GM21390 (cell line): ENCODE measurements at regions not wholly inside any gene's neighbourhood (a gene's known extent, or its start where the extent isn't known, plus 50 kb on each side); places are given as distances from the start of the nearest gene placed in this dataset.

Source experiments
- ATAC-seq: cut with Tn5 transposase; IDR thresholded peaks from one replicate; pipeline ENCODE4 v1.9.1; 2021; ENCODE audit not compliant: unreplicated experiment

DNA sequence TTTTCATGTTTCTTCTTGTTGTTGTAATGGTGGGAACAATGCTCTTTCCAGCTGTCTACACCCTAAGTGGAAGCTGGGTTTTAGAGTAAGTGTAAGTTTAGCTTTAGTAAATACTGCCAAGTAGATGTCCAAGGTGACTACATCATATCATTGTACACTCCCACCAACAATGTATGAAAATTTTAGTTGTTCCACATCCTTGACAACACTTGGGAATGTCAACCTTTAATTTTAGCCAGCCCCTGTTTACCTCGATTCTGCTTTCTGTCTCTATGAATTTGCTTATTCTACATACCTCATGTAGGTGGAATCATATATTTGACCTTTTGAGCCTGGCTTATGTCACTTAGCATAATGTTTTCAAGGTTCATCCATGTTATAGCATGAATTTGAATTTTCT lies 93.0 kb downstream of the MTPAP start:
- no peak for ATAC-seq

DNA sequence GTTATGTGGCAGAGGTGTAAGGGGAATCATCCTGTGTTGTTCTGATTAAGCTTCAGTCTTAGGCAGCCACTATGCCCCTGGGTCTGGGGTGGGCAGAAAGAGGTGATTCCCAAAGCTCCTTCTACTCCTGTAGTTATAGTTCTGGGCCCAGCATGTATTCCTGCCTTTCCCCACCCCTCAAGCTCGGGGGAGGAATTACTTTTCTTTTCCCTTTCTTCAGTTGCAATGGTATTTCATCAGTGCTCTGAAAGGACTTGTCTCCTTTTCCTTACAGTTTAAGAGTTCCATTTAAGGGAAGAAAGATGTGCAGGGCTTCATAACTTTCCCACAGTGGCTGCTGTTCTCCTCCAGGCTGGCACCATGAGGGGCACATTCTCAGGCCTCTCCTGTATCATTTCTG lies 94.2 kb downstream of the MTPAP start:
- ATAC-seq, result no peak

DNA sequence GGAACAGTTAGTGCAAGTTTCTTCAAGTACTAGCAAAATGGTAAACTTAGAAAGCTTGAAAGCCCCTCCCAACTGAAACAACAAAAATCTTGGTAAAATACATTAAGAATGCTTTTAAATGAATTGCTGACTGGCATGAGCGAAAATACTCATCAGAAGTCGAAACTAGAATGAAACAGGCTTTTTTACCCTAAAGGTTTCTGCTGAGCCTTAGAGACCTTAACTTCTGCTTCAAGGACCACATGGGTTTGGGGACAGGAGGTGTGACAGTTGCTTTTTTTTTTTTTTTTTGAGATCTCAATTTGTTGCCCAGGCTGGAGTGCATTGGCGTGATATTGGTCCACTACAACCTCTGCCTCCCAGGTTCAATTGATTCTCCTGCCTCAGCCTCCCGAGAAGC lies 100.3 kb downstream of the MTPAP start:
- ATAC-seq, result no peak

DNA sequence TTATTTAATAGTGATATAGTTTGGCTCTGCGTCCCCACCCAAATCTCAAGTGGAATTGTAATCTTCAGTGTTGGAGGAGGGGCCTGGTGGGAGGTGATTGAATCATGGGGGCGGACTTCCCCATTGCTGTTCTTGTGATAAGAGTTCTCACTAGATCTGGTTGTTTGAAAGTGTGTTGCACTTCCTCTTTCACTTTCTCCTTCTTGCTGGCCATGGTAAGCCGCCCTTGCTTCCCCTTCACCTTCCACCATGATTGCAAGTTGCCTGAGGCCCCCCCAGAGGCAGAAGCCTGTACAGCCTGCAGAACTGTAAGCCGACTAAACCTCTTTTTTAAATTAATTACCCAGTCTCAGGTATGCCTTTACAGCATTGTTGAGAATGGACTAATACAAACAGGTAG lies 101.4 kb downstream of the MTPAP start:
- ATAC-seq, result no peak

DNA sequence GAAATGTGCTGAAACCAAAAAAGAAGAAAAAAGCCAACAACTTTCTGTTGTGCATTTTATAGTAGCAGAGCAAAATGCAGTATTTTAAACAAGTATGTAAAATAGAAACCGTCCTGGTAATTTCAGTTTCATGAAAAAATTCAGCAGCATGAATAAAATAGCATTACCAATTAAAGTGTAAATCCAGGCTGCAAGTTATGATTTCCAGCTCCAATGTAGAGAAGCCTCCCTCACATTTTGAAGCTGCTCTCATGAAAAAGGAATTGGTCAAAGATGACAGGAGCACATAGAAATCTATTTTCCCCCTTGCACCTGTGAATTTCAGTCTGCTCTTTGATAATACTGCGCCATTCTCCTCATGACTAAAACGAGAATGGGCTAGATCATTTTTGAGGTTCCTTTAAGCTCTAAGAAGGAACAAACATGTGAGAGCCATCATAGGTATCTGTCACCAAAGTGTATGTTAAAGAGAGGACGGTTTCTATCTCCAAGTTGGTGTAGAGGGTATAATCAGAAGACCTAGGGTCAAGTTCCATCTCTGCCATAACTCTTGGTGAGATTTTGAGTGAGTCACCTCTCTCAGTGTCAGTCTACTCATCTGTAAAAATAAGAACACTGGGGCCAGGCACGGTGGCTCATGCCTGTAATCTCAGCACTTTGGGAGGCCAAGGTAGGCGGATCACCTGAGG lies 107.5 kb downstream of the MTPAP start:
- ATAC-seq, result no peak

DNA sequence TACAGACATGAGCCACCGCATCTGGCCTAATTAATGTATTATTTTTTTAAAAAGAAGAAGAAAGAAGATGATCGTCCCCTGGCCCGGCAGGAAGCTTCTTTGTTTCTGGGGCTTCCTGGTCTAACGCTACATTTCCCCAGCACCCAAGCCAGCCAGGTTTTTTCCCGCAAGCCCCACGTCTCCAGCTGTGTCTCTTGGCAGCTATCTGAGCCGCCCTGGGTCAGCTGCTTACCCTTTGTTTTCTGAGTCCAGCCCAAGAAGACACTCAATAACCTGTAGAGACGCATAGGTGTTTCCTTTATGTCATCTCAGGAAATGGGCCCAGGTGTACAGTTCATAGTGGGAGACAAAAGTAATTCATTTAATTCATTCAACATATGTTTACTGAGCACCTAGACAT lies 110.2 kb downstream of the MTPAP start:
- ATAC-seq, result no peak

DNA sequence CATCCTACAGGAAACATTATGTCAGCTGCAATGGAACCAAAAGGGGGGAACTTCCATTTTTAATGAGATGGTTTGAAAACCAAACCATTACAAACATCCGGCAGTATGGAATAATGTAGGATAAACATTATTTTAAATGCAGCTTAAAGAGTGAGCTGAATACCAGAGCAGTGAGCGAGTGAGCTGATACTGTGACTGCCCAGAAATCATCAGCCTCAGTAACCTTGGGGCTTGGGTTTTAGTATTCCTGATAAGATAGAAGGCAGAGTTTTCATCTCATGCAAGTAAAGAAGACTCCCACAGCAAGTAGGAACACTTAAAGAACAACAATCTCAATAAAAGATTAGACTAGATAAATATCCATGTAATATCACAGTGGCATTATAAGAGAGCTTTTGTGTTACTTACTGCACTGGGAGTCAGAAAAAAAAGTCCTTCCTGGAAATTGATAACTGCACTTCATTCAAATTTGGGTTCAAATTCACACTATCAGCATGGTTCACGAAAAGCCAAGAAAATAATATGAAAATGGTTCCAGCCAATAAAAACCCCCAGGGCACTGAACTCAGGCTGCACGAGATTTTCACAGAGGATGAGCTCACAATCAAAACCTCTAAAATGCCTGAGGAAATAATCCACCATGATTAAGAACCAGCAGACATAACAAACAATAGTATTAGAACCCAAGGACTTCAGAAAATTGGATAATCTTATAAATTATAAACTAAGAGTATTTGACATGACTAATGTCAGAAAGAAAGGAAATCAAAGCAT lies 115.7 kb downstream of the MTPAP start:
- no peak for ATAC-seq

DNA sequence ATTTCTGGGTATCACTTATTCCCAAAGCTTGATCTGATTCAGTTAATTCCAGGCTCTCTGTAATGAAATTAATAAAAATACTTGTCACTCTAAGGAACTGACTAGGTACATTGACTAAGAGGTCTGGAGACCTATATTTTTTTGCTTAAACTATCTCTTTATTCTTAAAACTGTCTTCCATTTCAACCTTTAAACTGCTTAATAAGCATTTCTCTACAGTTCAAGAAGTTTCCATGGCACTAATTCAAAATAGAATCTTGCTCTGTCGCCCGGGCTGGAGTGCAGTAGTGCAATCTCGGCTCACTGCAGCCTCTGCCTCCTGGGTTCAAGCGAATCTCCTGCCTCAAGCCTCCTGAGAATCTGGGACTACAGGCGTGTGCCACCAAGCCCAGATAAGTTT lies 117.4 kb downstream of the MTPAP start:
- ATAC-seq, result no peak

DNA sequence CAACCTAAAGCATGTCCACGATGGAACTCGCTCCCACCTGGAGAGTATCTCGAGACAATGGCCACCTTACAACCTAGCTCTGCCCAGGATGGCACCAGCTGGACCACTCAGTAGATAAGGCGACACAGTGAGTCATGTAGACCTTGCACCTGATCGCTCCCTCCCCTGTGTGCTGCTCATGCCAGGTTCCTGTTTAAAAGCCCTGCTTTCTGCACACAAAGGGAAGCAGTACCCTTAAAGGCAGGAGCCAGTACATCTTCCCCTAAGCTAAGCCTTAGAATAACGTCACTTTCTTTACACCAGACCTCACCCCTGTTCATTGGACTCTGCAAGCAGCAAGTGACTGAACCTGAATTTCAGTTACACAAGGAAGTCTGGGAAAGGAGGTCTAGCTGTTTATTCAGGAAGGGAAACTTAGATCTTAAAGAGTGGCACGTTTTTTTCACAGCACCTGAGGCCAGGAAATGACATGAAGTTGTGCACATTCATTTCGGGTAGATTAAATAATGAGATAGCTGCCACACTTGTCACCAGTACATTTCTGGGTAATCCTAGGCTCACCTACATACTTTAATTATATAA lies 117.9 kb downstream of the MTPAP start:
- ATAC-seq, result no peak

DNA sequence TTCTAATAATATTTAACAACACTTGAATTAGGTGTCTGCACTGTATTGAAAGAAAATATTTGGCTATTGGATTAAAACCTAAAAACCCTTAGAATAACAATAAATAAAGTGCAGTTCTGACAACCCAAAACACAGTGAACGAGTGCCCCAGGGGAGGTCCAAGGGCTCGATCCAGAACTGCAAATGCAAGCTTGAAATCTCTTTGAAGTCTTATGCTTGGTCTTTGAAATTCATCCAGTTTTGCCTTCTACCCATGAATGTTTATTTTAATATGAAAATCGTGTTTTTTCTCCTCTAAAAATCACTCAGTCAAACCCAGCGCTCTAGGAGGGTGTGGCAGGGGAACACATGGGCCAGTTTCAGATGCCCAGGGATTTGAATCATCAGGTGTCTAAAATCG lies 119.5 kb downstream of the MTPAP start:
- no peak for ATAC-seq

DNA sequence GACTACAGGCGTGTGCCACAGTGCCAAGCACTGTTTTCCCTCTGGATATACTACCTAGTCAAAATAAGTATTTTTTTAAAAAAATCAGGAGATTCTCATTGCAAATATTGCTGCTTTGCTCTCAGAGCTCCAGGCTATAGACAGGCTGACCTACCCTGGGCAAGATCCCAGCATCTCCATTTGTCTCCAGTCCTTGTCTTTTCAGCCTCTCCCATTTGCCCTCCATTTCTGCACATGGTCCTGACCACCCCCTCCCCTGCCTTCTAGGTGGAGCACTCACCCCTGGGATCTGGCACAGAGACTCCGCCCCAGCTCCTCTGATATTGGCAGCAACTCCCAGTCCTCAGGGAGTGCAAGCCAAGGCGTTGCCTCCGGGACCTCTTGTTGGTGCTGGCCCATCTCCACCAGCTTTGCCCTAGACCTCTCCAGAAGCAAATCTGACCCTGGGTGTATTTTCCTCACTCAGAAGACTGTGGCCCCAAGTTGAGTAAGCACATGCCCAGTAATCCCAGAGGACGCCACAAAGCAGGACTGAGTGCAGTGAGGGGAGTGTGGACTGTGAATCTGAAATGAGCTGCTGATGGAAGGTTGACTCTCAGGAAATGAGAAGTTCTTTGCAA lies 120.6 kb downstream of the MTPAP start:
- no peak for ATAC-seq

DNA sequence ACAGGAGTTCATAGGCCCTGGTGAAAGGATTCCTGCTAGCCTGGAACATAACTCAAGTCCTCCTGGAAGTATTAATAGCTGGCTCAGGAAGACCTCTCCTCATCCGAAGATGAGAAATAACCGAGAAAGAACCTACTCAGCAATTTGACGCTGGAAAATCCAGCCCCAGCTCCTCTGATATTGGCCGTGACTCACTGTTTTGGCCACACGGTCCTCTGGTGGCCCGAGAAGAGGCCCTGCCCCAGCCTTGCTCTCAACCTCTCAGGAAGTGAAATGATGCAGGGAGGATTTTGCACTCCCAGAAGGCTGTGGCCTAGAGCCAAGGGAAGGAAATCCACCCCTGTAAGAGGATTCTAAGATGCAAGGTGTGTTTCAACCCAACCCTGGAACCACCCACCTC lies 121.6 kb downstream of the MTPAP start:
- no peak for ATAC-seq

DNA sequence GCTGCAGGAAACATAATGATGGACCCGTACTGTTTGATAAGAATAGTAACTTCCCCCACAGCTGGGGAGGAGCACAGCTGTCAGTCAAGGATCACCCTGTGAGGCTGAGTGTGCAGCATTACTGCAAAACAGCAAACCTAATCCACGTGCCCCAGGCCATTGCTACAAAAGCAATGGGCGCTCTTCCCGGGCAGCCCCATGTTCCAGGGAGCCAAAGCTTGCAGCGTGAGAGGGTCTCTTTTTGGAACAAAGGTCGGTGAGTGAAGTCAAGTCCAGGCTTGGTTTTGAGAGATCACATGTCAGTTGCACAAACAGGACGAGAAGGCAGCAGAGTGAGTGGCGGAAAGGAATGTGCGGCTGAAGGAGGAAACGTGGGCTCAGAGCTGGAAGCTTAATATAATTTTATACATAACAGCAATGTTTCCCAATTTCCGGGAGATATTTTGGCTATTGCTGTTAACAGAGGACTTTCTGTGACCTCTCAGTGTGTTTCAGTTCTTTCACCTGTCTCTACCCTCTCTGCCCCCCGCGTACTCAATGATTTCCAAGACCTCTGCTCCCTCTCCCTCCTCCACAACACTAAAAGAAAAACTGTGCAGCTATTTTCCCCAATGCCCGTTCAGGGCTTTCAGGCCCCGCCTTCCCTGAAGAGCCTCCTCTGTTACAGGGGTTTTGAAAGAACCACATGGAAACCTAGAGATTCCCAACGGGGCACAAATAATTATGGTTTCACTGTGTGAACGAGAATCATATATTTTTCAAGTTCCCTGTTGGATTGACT lies 128.9 kb downstream of the MTPAP start:
- no peak for ATAC-seq

DNA sequence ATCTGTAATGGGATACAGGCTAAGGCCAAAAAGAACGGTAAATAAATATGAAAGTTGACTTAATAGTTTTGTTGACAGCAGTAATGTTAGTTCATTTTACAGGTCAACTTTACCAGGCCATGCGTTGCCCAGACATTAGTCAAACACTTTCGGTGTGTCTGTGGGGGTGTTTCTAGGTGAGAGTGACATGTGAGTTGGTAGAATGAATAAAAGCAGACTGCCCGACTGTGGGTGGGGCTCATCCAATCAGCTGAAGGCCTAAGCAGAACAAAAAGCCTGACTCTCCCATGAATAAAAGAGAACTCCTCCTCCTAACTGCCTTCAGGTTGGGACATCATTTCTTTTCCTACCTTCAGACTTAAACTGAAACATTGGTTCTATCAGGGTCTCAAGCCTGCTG lies 132.3 kb downstream of the MTPAP start:
- ATAC-seq, result no peak

DNA sequence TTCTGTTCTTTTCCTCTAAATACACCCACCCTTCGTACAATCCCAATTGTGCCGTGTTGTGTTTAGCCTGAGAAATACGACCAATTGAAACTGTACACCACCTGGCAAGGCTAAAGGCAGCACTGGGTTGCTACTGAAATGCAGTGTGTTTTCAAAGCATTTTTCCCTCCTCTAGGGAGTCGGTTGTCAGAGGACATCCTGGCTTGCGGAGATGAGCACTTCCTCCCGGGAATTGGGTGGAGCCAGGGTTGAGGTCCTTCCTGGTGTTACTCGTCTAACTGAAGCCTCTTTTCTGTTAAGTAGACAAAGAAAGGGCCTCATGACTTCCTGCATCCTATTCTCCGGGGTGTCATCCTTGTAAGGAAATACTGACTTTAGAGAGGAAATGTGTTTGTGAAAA lies 133.5 kb downstream of the MTPAP start:
- ATAC-seq, result no peak

DNA sequence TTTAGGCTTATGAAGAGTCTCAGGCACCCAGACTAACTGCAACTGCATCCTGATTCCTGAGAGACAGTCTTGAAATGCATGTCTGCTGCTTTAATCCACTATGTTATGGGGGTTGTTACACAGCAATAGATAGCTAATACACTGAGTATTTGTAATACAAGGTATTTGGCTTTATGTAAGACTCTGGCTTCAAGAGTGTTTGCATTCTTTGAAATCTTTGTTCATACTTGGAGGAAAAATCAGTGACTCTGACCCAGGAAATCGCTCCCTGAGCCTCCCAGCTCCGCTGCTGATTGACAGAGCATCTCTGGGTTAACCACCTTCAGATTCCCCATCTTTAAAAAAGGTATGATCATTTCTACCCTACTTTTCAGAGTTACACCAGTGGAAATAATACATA lies 133.9 kb downstream of the MTPAP start:
- ATAC-seq, result no peak

DNA sequence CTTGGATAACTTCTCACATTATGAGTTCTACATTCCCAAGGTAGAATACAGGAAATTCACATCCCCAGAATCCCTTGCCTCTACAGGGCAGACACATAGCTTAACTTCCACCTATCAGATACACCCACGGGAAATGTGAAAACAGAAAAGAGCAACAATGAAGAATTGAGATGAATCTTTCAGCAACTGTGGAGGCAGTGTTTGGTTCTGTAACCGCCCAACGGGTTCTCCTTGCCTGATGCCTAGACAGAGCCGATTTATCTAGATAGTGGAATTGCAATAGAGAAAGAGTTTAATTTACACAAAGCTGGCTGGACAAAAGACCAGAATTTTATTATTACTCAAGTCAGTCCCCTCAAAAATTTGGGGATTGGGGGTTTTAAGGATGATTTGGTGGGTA lies 138.8 kb downstream of the MTPAP start:
- ATAC-seq, result no peak

DNA sequence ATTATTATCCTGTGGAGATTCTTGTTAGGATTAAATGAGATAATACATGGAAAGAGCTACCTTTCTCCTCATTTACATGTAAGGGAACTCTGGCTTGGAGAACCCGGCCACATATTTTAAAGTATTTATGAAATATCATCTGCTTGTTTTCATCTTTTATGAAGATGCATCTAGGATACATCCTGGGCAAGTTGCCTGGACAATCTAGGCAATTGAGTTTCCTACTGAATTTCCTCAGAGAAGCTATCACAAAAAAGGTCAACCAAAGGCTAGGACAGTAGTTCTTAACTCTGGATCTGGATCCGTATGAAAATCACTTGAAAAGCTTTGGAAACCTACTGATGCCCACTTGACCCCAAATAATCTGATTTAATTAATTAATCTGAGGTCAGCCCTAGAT lies 140.7 kb downstream of the MTPAP start:
- ATAC-seq, result no peak

DNA sequence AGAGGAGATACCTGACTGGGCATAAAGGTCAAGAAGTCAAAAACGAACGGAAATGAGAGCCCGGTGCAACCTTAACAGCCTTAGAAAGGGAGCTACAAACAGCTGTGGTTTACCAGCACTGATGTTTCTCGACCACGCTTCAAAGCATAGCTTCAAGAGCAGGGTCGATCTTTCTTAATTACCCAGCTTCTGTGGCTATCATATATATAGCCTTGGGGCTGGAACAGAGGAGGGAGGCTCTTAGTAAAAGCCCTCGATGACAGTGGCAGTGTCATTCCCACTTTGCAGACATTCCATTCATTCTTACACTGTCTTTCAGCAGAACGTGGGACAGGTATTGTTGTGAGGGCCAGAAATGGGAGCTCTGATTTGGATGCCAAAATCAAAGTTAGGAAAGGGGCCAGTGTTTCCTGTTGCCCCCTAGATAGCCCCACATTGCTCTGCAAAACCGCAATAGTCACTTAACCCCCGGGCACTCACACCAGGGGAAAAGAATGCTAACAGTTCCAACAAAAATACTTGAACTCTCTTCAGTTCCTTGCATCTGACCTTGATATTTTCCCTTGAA lies 141.5 kb downstream of the MTPAP start:
- ATAC-seq, result no peak

DNA sequence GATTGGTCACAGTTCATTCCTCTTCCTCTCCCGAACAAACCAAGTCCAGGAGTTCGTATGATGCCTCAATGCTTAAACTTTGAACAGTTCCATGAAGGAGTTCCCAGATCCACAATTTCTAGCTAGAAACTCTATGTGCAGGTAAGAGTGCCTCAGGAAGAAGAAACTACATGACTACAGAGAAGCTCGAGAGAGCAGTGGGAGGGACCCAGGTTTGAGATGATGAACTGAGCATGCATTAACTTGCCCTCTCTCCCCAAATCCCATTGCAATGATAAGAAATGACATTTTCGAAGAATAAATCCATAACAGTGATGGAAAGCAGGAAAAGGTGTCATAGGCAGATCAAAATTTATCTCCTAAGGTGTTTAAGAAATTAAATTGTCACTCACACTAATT lies 140.6 kb upstream of the JCAD start:
- no peak for ATAC-seq
